GM12865 (cell line): ENCODE measurements at regions not wholly inside any gene's neighbourhood (a gene's known extent, or its start where the extent isn't known, plus 50 kb on each side); places are given as distances from the start of the nearest gene placed in this dataset.

ENCODE experiments used
- DNase-seq: peaks from one replicate; pipeline ENCODE4 v3.0.0; 2010; ENCODE audit warnings: low read depth
- H3K4me3 ChIP-seq: 2 replicates; pipeline ENCODE4 v1.5.1; 2011; ENCODE audit warnings: mild to moderate bottlenecking, low read depth, low read length, control low read depth
- TF ChIP-seq, protein P1 (sequence below): IDR thresholded peaks from 2 replicates; pipeline ENCODE4 v1.5.1; 2011; ENCODE audit warnings: low read length, control low read depth, low read depth, inconsistent platforms; ENCODE audit not compliant: insufficient read depth; ENCODE audit errors: missing control alignments

DNA sequence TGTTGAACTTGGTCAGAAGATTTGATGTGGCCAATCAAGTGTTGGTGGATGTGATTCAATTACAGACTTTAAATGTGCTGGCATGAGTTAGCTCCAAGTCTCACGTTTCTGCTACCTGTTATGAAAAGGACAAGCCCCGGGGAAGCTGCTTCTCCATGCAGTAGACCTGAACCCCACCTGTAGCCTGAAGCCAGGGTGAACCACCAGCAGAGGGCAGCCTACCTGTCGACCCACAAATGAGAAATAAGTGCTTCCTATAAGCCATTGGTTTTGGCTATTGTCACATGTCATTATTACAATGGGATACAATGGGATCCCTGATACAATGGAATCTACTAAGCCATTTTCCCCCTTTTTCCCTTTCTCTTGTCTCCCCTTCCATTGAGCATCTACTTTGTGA is 230.2 kb downstream of the PRDM2 start:
- DNase-seq, result peak; percentile 61
- TF ChIP-seq, protein P1, sequence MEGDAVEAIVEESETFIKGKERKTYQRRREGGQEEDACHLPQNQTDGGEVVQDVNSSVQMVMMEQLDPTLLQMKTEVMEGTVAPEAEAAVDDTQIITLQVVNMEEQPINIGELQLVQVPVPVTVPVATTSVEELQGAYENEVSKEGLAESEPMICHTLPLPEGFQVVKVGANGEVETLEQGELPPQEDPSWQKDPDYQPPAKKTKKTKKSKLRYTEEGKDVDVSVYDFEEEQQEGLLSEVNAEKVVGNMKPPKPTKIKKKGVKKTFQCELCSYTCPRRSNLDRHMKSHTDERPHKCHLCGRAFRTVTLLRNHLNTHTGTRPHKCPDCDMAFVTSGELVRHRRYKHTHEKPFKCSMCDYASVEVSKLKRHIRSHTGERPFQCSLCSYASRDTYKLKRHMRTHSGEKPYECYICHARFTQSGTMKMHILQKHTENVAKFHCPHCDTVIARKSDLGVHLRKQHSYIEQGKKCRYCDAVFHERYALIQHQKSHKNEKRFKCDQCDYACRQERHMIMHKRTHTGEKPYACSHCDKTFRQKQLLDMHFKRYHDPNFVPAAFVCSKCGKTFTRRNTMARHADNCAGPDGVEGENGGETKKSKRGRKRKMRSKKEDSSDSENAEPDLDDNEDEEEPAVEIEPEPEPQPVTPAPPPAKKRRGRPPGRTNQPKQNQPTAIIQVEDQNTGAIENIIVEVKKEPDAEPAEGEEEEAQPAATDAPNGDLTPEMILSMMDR, result peak; percentile 63
- H3K4me3 ChIP-seq, result no peak overlapping the region

DNA sequence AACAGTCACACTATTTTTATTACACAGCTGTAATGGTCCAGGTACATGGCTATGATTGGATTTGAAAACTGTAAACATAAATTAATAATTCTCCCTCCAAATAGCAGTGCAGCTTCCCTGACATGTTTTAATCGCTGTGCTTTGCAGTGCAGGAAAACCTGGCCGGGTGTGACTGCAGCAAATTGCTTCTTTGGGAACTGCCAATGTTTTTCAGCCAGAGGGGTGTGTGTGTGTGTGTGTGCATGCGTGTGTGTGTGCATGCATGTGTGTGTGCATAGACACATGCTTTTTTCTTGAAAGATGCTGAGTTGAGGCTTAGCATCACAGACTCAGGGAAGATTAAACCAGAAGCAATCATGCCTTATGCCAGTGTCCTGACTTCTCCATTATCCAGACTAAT is 231.2 kb downstream of the PRDM2 start:
- TF ChIP-seq, protein P1, result no peak
- DNase-seq, result no peak
- no peak overlapping the region for H3K4me3 ChIP-seq

DNA sequence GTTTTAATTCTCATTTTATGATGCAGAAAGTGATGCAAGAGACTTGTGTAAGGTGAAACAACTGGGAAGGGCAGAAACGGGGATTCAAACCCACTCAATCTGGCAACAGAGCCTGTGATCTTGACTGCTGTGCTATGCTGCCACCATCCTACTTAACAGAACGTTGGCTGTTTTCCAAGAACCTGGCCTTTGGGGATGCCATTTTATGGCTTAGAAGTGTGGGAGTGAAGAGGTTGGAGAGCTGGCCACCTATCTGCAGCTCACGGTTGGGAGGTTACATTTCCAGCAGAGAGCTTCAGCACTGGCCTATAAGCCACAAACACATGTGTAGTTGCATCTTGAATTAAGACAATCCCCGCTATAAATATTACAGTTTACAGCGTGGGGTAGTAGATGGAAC is 235.3 kb downstream of the PRDM2 start:
- DNase-seq, result no peak
- TF ChIP-seq, protein P1, result no peak
- no peak overlapping the region for H3K4me3 ChIP-seq

DNA sequence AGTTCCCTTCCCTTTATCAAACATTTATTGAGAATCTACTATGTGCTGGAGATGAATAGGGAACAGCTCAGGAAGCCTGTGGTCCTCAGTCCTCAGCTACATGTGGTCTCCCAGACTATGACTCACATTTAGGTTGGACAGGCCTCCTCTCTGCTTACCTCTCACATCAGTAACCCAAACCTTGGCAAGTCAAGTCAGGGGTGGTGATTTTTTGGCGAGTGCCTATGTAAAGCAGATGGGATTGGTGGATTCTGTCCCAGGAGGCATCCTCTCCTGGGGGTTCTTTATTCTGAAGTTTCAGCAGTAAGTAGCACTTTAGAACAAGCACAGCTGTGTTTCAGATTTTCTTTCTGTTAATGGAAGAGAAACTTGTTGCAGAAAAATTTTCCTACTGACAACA is 241.3 kb downstream of the PRDM2 start:
- H3K4me3 ChIP-seq, result no peak overlapping the region
- DNase-seq, result no peak
- TF ChIP-seq, protein P1, result no peak

DNA sequence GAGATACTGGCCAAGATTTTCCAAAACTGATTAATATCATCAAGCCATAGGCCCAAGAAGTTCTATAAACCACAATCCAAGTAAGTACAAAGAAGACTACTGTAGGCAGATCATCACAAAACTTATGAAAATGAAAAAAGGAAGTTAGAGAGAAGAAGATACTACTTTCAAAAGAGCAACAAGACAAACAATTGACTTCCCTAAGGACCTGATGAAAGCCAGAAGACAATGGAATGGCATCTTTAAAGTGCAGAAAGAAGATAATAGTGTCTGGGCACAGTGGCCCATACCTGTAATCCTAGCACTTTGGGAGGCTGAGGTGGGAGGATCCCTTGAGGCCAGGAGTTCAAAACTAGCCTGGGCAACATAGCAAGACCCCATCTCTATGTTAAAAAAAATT is 243.1 kb downstream of the PRDM2 start:
- TF ChIP-seq, protein P1, result no peak
- no peak for DNase-seq

DNA sequence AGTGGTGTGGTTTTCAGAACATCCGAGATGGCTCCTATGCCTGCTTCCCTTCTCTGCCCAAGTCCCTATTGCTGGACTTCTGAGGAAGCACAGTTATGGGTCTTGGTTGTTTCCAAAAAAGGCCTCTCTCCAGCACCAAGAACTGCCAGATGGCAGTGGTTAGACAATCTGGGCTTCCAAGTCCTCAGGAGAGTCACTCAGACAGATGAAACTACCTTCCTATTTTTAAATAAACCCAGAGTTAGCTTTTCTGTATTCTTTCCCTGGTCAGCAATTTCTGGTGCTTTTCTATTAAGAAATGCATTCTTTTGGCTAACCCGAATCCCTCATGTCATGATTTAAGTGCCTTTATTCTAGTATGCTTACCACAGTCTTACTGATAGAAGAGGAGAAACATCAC is 245.9 kb downstream of the PRDM2 start:
- H3K4me3 ChIP-seq, result no peak overlapping the region
- DNase-seq, result no peak
- TF ChIP-seq, protein P1, result no peak

More for the DNA sequence above, 243.1 kb downstream of the PRDM2 start:
- no peak overlapping the region for H3K4me3 ChIP-seq

DNA sequence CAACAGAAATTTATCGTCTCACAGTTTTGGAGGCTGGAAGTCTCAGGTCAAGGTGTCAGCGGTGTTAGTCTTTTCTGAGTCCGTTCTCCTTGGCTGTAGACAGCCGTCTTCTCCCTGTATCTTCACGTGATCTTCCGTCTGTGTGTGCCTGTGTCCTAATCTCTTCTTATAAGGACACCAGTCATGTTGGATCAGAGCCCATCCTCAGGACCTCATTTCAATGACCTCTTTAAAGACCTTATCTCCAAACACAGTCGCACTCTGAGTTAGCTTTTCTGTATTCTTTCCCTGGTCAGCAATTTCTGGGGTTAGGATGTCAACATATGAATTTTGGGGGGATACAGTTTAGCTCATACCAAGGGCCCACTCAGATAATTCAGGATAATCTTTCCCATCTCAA is 247.7 kb downstream of the PRDM2 start:
- H3K4me3 ChIP-seq, result no peak overlapping the region
- no peak for DNase-seq
- TF ChIP-seq, protein P1, result no peak
